ENCODE measurements at regions not wholly inside any gene's neighbourhood (a gene's known extent, or its start where the extent isn't known, plus 50 kb on each side); places are given as distances from the start of the nearest gene placed in this dataset.

- no peak for DNase-seq
- intact Hi-C loops (cut with micrococcal nuclease; ENCODE audit: unreplicated experiment): no loop called here
- H3K9me3 Mint-ChIP-seq (ENCODE audit: low read depth, unreplicated experiment): no peaks in the 10 kb centered on the region
- TF ChIP-seq CTCF (IDR thresholded peaks at IDR 0.05; ENCODE audit: unreplicated experiment): no peak
- H3K27me3 Mint-ChIP-seq (ENCODE audit: unreplicated experiment): peaks cover 96% of the 10 kb centered on the region
- H3K4me3 Mint-ChIP-seq (ENCODE audit: low read depth, unreplicated experiment): no peak overlapping the region
- BruUV-seq (replicated peaks): no TSS peak
- H3K36me3 Mint-ChIP-seq (ENCODE audit: insufficient read depth, unreplicated experiment): no peaks in the 10 kb centered on the region
- peaks cover 14% of the 10 kb centered on the region for H3K4me1 Mint-ChIP-seq (ENCODE audit: low read depth, unreplicated experiment)
- CTCF ChIA-PET: no interaction called here
- H3K27ac Mint-ChIP-seq (ENCODE audit: unreplicated experiment): no peak overlapping the region
Observed at GRCh38 chr10:78476844-78477243, 443.2 kb downstream of the RPS24 start.

GRCh38 chr10:78478919-78479318, 445.3 kb downstream of the RPS24 start:
- intact Hi-C loops (cut with micrococcal nuclease; ENCODE audit: unreplicated experiment): no loop called here
- H3K27me3 Mint-ChIP-seq (ENCODE audit: unreplicated experiment): peaks cover 80% of the 10 kb centered on the region
- BruUV-seq (replicated peaks): no TSS peak
- CTCF ChIA-PET: no interaction called here
- no peaks in the 10 kb centered on the region for H3K36me3 Mint-ChIP-seq (ENCODE audit: insufficient read depth, unreplicated experiment)
- no peaks in the 10 kb centered on the region for H3K9me3 Mint-ChIP-seq (ENCODE audit: low read depth, unreplicated experiment)
- TF ChIP-seq CTCF (IDR thresholded peaks at IDR 0.05; ENCODE audit: unreplicated experiment): no peak
- no peak overlapping the region for H3K27ac Mint-ChIP-seq (ENCODE audit: unreplicated experiment)
- no peak overlapping the region for H3K4me3 Mint-ChIP-seq (ENCODE audit: low read depth, unreplicated experiment)
- H3K4me1 Mint-ChIP-seq (ENCODE audit: low read depth, unreplicated experiment): peaks cover 14% of the 10 kb centered on the region
- no peak for DNase-seq

GRCh38 chr10:78479467-78479866, 445.8 kb downstream of the RPS24 start:
- CTCF ChIA-PET: no interaction called here
- intact Hi-C loops (cut with micrococcal nuclease; ENCODE audit: unreplicated experiment): no loop called here

GRCh38 chr10:78481842-78482241, 448.2 kb downstream of the RPS24 start:
- no peak overlapping the region for H3K27ac Mint-ChIP-seq (ENCODE audit: unreplicated experiment)
- peaks cover 68% of the 10 kb centered on the region for H3K27me3 Mint-ChIP-seq (ENCODE audit: unreplicated experiment)
- TF ChIP-seq CTCF (IDR thresholded peaks at IDR 0.05; ENCODE audit: unreplicated experiment): no peak
- no peaks in the 10 kb centered on the region for H3K36me3 Mint-ChIP-seq (ENCODE audit: insufficient read depth, unreplicated experiment)
- no peak for DNase-seq
- no peaks in the 10 kb centered on the region for H3K9me3 Mint-ChIP-seq (ENCODE audit: low read depth, unreplicated experiment)
- CTCF ChIA-PET: no interaction called here
- H3K4me1 Mint-ChIP-seq (ENCODE audit: low read depth, unreplicated experiment): peaks cover 14% of the 10 kb centered on the region
- BruUV-seq (replicated peaks): no TSS peak
- intact Hi-C loops (cut with micrococcal nuclease; ENCODE audit: unreplicated experiment): no loop called here
- H3K4me3 Mint-ChIP-seq (ENCODE audit: low read depth, unreplicated experiment): no peak overlapping the region

More at GRCh38 chr10:78479467-78479866, 445.8 kb downstream of the RPS24 start:
- DNase-seq: no peak
- TF ChIP-seq CTCF (IDR thresholded peaks at IDR 0.05; ENCODE audit: unreplicated experiment): no peak
- H3K27ac Mint-ChIP-seq (ENCODE audit: unreplicated experiment): no peak overlapping the region
- H3K9me3 Mint-ChIP-seq (ENCODE audit: low read depth, unreplicated experiment): no peaks in the 10 kb centered on the region
- no peaks in the 10 kb centered on the region for H3K36me3 Mint-ChIP-seq (ENCODE audit: insufficient read depth, unreplicated experiment)
- H3K4me3 Mint-ChIP-seq (ENCODE audit: low read depth, unreplicated experiment): no peak overlapping the region
- no TSS peak for BruUV-seq (replicated peaks)
- H3K27me3 Mint-ChIP-seq (ENCODE audit: unreplicated experiment): peaks cover 74% of the 10 kb centered on the region
- H3K4me1 Mint-ChIP-seq (ENCODE audit: low read depth, unreplicated experiment): peaks cover 14% of the 10 kb centered on the region

GRCh38 chr10:78483641-78484040, 450.0 kb downstream of the RPS24 start:
- no peak for TF ChIP-seq CTCF (IDR thresholded peaks at IDR 0.05; ENCODE audit: unreplicated experiment)
- no peak overlapping the region for H3K4me3 Mint-ChIP-seq (ENCODE audit: low read depth, unreplicated experiment)
- H3K9me3 Mint-ChIP-seq (ENCODE audit: low read depth, unreplicated experiment): no peaks in the 10 kb centered on the region
- peaks cover 14% of the 10 kb centered on the region for H3K4me1 Mint-ChIP-seq (ENCODE audit: low read depth, unreplicated experiment)
- no peak for DNase-seq
- H3K36me3 Mint-ChIP-seq (ENCODE audit: insufficient read depth, unreplicated experiment): no peaks in the 10 kb centered on the region
- no peak overlapping the region for H3K27ac Mint-ChIP-seq (ENCODE audit: unreplicated experiment)
- CTCF ChIA-PET: no interaction called here
- BruUV-seq (replicated peaks): no TSS peak
- intact Hi-C loops (cut with micrococcal nuclease; ENCODE audit: unreplicated experiment): no loop called here
- H3K27me3 Mint-ChIP-seq (ENCODE audit: unreplicated experiment): peaks cover 69% of the 10 kb centered on the region
